Muscle of arm (tissue), 1 donor: ENCODE measurements at regions not wholly inside any gene's neighbourhood (a gene's known extent, or its start where the extent isn't known, plus 50 kb on each side); places are given as distances from the start of the nearest gene placed in this dataset.
"Not testable (repeated sequence)": the region's sequence is repeated elsewhere in the genome, so short reads cannot be mapped to it uniquely, and the experiment has no call there.

Experiments
- DNase-seq: peaks from one replicate; pipeline ENCODE4 v3.0.0-alpha.2; 2013

GRCh38 chr9:63450836-63451235 lies 1834.2 kb downstream of the FOXD4L5 start:
- peak; percentile 0 for DNase-seq

GRCh38 chr9:63425123-63425522 lies 1859.9 kb downstream of the FOXD4L5 start:
- DNase-seq = not testable (repeated sequence)

- DNase-seq = not testable (repeated sequence)
Observed at GRCh38 chr9:63390897-63391296, 1894.1 kb downstream of the FOXD4L5 start.

GRCh38 chr9:63385479-63385878 lies 1899.5 kb downstream of the FOXD4L5 start:
- DNase-seq = not testable (repeated sequence)

GRCh38 chr9:63379864-63380263 lies 1905.1 kb downstream of the FOXD4L5 start:
- not testable (repeated sequence) for DNase-seq

GRCh38 chr9:63354219-63354618 lies 1930.8 kb downstream of the FOXD4L5 start:
- not testable (repeated sequence) for DNase-seq

GRCh38 chr9:63347347-63347746 lies 1937.7 kb downstream of the FOXD4L5 start:
- DNase-seq = not testable (repeated sequence)

- DNase-seq = peak; percentile 8
Observed at GRCh38 chr9:63346310-63347048, 1938.5 kb downstream of the FOXD4L5 start.

- not testable (repeated sequence) for DNase-seq
Observed at GRCh38 chr9:63344408-63344807, 1940.6 kb downstream of the FOXD4L5 start.

GRCh38 chr9:63342528-63342927 lies 1942.5 kb downstream of the FOXD4L5 start:
- DNase-seq = not testable (repeated sequence)

- DNase-seq = not testable (repeated sequence)
Observed at GRCh38 chr9:63337899-63338604, 1947.0 kb downstream of the FOXD4L5 start.

- not testable (repeated sequence) for DNase-seq
Observed at GRCh38 chr9:63335286-63335685, 1949.7 kb downstream of the FOXD4L5 start.

- not testable (repeated sequence) for DNase-seq
Observed at GRCh38 chr9:63334187-63334586, 1950.8 kb downstream of the FOXD4L5 start.

GRCh38 chr9:63333083-63333482 lies 1951.9 kb downstream of the FOXD4L5 start:
- DNase-seq = not testable (repeated sequence)

GRCh38 chr9:63328313-63328712 lies 1956.7 kb downstream of the FOXD4L5 start:
- DNase-seq = not testable (repeated sequence)

- not testable (repeated sequence) for DNase-seq
Observed at GRCh38 chr9:63327211-63327610, 1957.8 kb downstream of the FOXD4L5 start.

- not testable (repeated sequence) for DNase-seq
Observed at GRCh38 chr9:63326665-63327064, 1958.3 kb downstream of the FOXD4L5 start.

GRCh38 chr9:63325696-63326095 lies 1959.3 kb downstream of the FOXD4L5 start:
- DNase-seq = not testable (repeated sequence)

- DNase-seq = not testable (repeated sequence)
Observed at GRCh38 chr9:63318093-63318492, 1966.9 kb downstream of the FOXD4L5 start.

- not testable (repeated sequence) for DNase-seq
Observed at GRCh38 chr9:63315387-63315786, 1969.6 kb downstream of the FOXD4L5 start.

GRCh38 chr9:63296848-63297247 lies 1988.2 kb downstream of the FOXD4L5 start:
- not testable (repeated sequence) for DNase-seq

- DNase-seq = not testable (repeated sequence)
Observed at GRCh38 chr9:63296366-63296765, 1988.6 kb downstream of the FOXD4L5 start.

GRCh38 chr9:63289971-63290370 lies 1995.0 kb downstream of the FOXD4L5 start:
- not testable (repeated sequence) for DNase-seq
